ENCODE measurements at regions not wholly inside any gene's neighbourhood (a gene's known extent, or its start where the extent isn't known, plus 50 kb on each side); places are given as distances from the start of the nearest gene placed in this dataset.
"Not testable (repeated sequence)": the region's sequence is repeated elsewhere in the genome, so short reads cannot be mapped to it uniquely, and the experiment has no call there.

DNA sequence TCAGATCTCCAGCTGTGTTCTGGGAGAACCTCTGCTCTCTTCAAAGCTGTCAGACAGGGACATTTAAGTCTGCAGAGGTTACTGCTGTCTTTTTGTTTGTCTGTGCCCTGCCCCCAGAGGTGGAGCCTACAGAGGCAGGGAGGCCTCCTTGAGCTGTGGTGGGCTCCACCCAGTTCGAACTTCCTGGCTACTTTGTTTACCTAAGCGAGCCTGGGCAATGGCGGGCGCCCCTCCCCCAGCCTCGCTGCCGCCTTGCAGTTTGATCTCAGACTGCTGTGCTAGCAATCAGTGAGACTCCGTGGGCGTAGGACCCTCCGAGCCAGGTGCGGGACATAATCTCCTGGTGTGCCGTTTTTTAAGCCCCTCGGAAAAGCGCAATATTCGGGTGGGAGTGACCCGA lies 171.2 kb downstream of the RBMX2 start:
- not testable (repeated sequence) for TF ChIP-seq POLR2A (IDR thresholded peaks at IDR 0.05)
- TF ChIP-seq, protein P1, sequence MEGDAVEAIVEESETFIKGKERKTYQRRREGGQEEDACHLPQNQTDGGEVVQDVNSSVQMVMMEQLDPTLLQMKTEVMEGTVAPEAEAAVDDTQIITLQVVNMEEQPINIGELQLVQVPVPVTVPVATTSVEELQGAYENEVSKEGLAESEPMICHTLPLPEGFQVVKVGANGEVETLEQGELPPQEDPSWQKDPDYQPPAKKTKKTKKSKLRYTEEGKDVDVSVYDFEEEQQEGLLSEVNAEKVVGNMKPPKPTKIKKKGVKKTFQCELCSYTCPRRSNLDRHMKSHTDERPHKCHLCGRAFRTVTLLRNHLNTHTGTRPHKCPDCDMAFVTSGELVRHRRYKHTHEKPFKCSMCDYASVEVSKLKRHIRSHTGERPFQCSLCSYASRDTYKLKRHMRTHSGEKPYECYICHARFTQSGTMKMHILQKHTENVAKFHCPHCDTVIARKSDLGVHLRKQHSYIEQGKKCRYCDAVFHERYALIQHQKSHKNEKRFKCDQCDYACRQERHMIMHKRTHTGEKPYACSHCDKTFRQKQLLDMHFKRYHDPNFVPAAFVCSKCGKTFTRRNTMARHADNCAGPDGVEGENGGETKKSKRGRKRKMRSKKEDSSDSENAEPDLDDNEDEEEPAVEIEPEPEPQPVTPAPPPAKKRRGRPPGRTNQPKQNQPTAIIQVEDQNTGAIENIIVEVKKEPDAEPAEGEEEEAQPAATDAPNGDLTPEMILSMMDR (IDR thresholded peaks at IDR 0.05) = not testable (repeated sequence)
